ENCODE measurements at regions not wholly inside any gene's neighbourhood (a gene's known extent, or its start where the extent isn't known, plus 50 kb on each side); places are given as distances from the start of the nearest gene placed in this dataset.

- Histone ChIP-seq H3K36me3 (ENCODE audit: control insufficient read depth, insufficient read depth, low read length) (no peaks in the 10 kb centered on the region), H4K20me1 (ENCODE audit: control insufficient read depth, extremely low read depth, insufficient read depth, low read length) (no peaks in the 10 kb centered on the region), H3K9me3 (ENCODE audit: control insufficient read depth, insufficient read depth, low read depth, low read length) (no peaks in the 10 kb centered on the region), H3K79me2 (ENCODE audit: control insufficient read depth, insufficient read depth, low read length) (no peaks in the 10 kb centered on the region), H3K27me3 (ENCODE audit: control insufficient read depth, insufficient read depth, low read length) (peaks cover 5% of the 10 kb centered on the region), H3K27ac (ENCODE audit: insufficient read depth, low read length) (no peak overlapping the region), H2AFZ (ENCODE audit: low read length) (no peak overlapping the region), H3K9ac (ENCODE audit: insufficient read depth, low read length) (no peak overlapping the region), H3K4me3 (replicated peaks in 1 of 4; ENCODE audit: control extremely low read depth in 1 of 4, insufficient read depth in 1 of 4, low read depth in 3 of 4, low read length in 4 of 4) (no peak overlapping the region), H3K4me2 (ENCODE audit: extremely low read depth, insufficient read depth, low read length) (no peak overlapping the region), H3K4me1 (ENCODE audit: control insufficient read depth, extremely low read depth, insufficient read depth, low read length) (no peaks in the 10 kb centered on the region)
- no peak for TF ChIP-seq CTCF (conservative IDR thresholded peaks at IDR 0.05 in 1 of 2, IDR thresholded peaks at IDR 0.05 in 1 of 2; ENCODE audit: low read depth in 1 of 2, low read length in 2 of 2)
- TF ChIP-seq EZH2 (IDR thresholded peaks at IDR 0.05; ENCODE audit: low read length, missing control alignments), result no peak
- no peak for DNase-seq (ENCODE audit: low read depth in 2 of 2)
These were observed 113.4 kb upstream of the SEC14L1 start for GRCh38 chr17:77027271-77027889.

- Histone ChIP-seq H3K79me2 (ENCODE audit: control insufficient read depth, insufficient read depth, low read length) (no peaks in the 10 kb centered on the region), H4K20me1 (ENCODE audit: control insufficient read depth, extremely low read depth, insufficient read depth, low read length) (no peaks in the 10 kb centered on the region), H3K36me3 (ENCODE audit: control insufficient read depth, insufficient read depth, low read length) (no peaks in the 10 kb centered on the region), H3K4me3 (replicated peaks in 1 of 4; ENCODE audit: control extremely low read depth in 1 of 4, insufficient read depth in 1 of 4, low read depth in 3 of 4, low read length in 4 of 4) (no peak overlapping the region), H2AFZ (ENCODE audit: low read length) (no peak overlapping the region), H3K4me2 (ENCODE audit: extremely low read depth, insufficient read depth, low read length) (no peak overlapping the region), H3K27me3 (ENCODE audit: control insufficient read depth, insufficient read depth, low read length) (peaks cover 5% of the 10 kb centered on the region), H3K9ac (ENCODE audit: insufficient read depth, low read length) (no peak overlapping the region), H3K27ac (ENCODE audit: insufficient read depth, low read length) (no peak overlapping the region), H3K9me3 (ENCODE audit: control insufficient read depth, insufficient read depth, low read depth, low read length) (no peaks in the 10 kb centered on the region), H3K4me1 (ENCODE audit: control insufficient read depth, extremely low read depth, insufficient read depth, low read length) (no peaks in the 10 kb centered on the region)
- no peak for DNase-seq (ENCODE audit: low read depth in 2 of 2)
- TF ChIP-seq EZH2 (IDR thresholded peaks at IDR 0.05; ENCODE audit: low read length, missing control alignments) (no peak), CTCF (conservative IDR thresholded peaks at IDR 0.05 in 1 of 2, IDR thresholded peaks at IDR 0.05 in 1 of 2; ENCODE audit: low read depth in 1 of 2, low read length in 2 of 2) (no peak)
These were observed 111.9 kb upstream of the SEC14L1 start for GRCh38 chr17:77028900-77029299.

DNA sequence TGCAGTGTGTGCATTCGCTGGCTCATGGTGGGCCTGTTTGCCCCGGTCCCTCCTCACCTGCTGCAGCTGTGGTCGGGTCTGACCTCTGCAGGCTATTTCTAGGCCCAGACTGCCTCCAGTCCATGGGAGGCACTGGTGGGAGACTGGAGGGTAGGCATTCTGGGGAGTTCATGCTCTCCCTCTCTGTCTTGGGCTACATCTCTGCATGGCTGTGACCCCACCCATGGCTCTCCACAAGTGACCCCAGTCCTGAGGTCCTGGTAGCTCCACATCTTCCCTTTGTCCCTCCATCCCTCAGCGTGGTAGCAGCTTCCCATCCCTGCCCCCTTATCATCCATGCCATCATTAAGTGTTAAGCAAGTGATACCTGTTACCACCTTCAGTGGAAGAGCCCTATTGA lies 107.8 kb upstream of the SEC14L1 start:
- DNase-seq (ENCODE audit: low read depth in 2 of 2), result no peak
- no peaks in the 10 kb centered on the region for H3K4me1 ChIP-seq (ENCODE audit: control insufficient read depth, extremely low read depth, insufficient read depth, low read length)
- H3K9me3 ChIP-seq (ENCODE audit: control insufficient read depth, insufficient read depth, low read depth, low read length), result no peaks in the 10 kb centered on the region
- no peaks in the 10 kb centered on the region for H3K36me3 ChIP-seq (ENCODE audit: control insufficient read depth, insufficient read depth, low read length)
- H3K79me2 ChIP-seq (ENCODE audit: control insufficient read depth, insufficient read depth, low read length), result no peaks in the 10 kb centered on the region
- no peak overlapping the region for H2AFZ ChIP-seq (ENCODE audit: low read length)
- TF ChIP-seq CTCF (conservative IDR thresholded peaks at IDR 0.05 in 1 of 2, IDR thresholded peaks at IDR 0.05 in 1 of 2; ENCODE audit: low read depth in 1 of 2, low read length in 2 of 2) (no peak), EZH2 (IDR thresholded peaks at IDR 0.05; ENCODE audit: low read length, missing control alignments) (no peak)
- no peak overlapping the region for H3K27ac ChIP-seq (ENCODE audit: insufficient read depth, low read length)
- H3K4me3 ChIP-seq (replicated peaks in 1 of 4; ENCODE audit: control extremely low read depth in 1 of 4, insufficient read depth in 1 of 4, low read depth in 3 of 4, low read length in 4 of 4), result no peak overlapping the region
- H3K4me2 ChIP-seq (ENCODE audit: extremely low read depth, insufficient read depth, low read length), result no peak overlapping the region
- peaks cover 24% of the 10 kb centered on the region for H3K27me3 ChIP-seq (ENCODE audit: control insufficient read depth, insufficient read depth, low read length)
- no peaks in the 10 kb centered on the region for H4K20me1 ChIP-seq (ENCODE audit: control insufficient read depth, extremely low read depth, insufficient read depth, low read length)
- no peak overlapping the region for H3K9ac ChIP-seq (ENCODE audit: insufficient read depth, low read length)

Measured in fibroblast of lung (primary cell).